Endothelial cell (in vitro differentiated cells): ENCODE measurements at regions not wholly inside any gene's neighbourhood (a gene's known extent, or its start where the extent isn't known, plus 50 kb on each side); places are given as distances from the start of the nearest gene placed in this dataset.

Source experiments
- DNase-seq: peaks from one replicate; pipeline ENCODE4 v3.0.0; 2021; ENCODE audit warnings: low spot score
- H3K27ac Mint-ChIP-seq: one replicate; pipeline ENCODE4 v1.8.0; 2021; ENCODE audit warnings: mixed read lengths, inconsistent platforms; ENCODE audit not compliant: unreplicated experiment
- H3K27me3 Mint-ChIP-seq: one replicate; pipeline ENCODE4 v1.8.0; 2021; ENCODE audit warnings: mild to moderate bottlenecking, moderate library complexity, mixed read lengths, inconsistent platforms; ENCODE audit not compliant: unreplicated experiment
- H3K36me3 Mint-ChIP-seq: one replicate; pipeline ENCODE4 v1.8.0; 2021; ENCODE audit warnings: mild to moderate bottlenecking, low read depth, mixed read lengths, inconsistent platforms; ENCODE audit not compliant: unreplicated experiment
- H3K4me1 Mint-ChIP-seq: one replicate; pipeline ENCODE4 v1.8.0; 2021; ENCODE audit warnings: mild to moderate bottlenecking, mixed read lengths, inconsistent platforms; ENCODE audit not compliant: unreplicated experiment
- H3K4me3 Mint-ChIP-seq: one replicate; pipeline ENCODE4 v1.8.0; 2021; ENCODE audit warnings: mild to moderate bottlenecking, mixed read lengths, inconsistent platforms; ENCODE audit not compliant: unreplicated experiment
- H3K9me3 Mint-ChIP-seq: one replicate; pipeline ENCODE4 v1.8.0; 2021; ENCODE audit warnings: mixed read lengths, inconsistent platforms; ENCODE audit not compliant: unreplicated experiment
- CTCF ChIP-seq: fragments of 200-600 bp; sonication (generic); IDR thresholded peaks from one replicate; pipeline ENCODE4 v1.5.0; 2021; ENCODE audit warnings: antibody characterized with exemption; ENCODE audit not compliant: unreplicated experiment

- H3K4me3 Mint-ChIP-seq: no peak overlapping the region
- no peaks in the 10 kb centered on the region for H3K27me3 Mint-ChIP-seq
- H3K4me1 Mint-ChIP-seq: no peaks in the 10 kb centered on the region
- TF ChIP-seq CTCF: no peak
- H3K9me3 Mint-ChIP-seq: no peaks in the 10 kb centered on the region
- DNase-seq: no peak
- no peaks in the 10 kb centered on the region for H3K36me3 Mint-ChIP-seq
- H3K27ac Mint-ChIP-seq: no peak overlapping the region
Measured at GRCh38 chrX:10903523-10903922, 207.6 kb upstream of the HCCS start.

DNA sequence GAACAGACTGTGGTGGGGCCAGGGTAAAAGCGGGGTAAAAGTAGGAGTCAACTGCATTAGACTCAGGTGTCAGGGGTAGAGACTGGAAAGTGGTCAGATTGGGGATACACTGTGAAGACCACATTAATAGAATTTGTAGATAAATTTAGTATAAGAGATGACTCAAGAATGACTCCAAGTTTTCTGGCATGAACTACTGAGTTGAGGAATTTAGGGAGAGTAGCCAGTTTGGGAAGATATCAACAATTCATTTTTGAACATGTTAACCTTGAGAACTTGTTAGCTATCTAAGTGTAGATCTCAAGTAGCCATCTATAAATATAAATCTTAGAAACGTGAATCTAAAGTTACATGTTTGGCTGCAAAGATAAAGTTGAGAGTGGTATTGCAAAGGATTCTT lies 206.9 kb upstream of the HCCS start:
- Mint-ChIP-seq H3K27me3 (no peaks in the 10 kb centered on the region), H3K36me3 (no peaks in the 10 kb centered on the region)

DNA sequence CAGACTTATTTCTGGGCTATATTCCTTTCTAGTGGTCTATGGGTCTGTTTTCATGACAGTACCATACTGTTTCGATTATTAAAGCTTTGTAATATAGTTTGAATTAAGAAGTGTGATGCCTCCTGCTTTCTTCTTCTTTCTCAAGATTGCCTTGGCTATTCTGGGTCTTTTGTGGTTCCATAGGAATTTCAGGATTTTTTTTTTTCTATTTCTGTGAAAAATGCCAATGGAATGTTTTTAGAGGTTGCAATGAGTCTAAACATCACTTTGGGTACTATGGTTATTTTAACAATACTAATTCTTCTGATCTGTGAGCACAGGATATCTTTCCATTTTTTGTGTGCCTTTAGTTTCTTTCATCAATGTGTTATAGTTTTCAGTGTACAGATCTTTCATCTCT lies 204.3 kb upstream of the HCCS start:
- H3K27me3 Mint-ChIP-seq: no peaks in the 10 kb centered on the region
- H3K9me3 Mint-ChIP-seq: no peaks in the 10 kb centered on the region
- no peaks in the 10 kb centered on the region for H3K4me1 Mint-ChIP-seq
- no peaks in the 10 kb centered on the region for H3K36me3 Mint-ChIP-seq
- H3K4me3 Mint-ChIP-seq: no peak overlapping the region
- H3K27ac Mint-ChIP-seq: no peak overlapping the region
- no peak for TF ChIP-seq CTCF
- no peak for DNase-seq

More for the DNA sequence above, 206.9 kb upstream of the HCCS start:
- Mint-ChIP-seq H3K4me3 (no peak overlapping the region), H3K4me1 (no peaks in the 10 kb centered on the region), H3K27ac (no peak overlapping the region), H3K9me3 (no peaks in the 10 kb centered on the region)
- TF ChIP-seq CTCF: no peak
- DNase-seq: no peak

DNA sequence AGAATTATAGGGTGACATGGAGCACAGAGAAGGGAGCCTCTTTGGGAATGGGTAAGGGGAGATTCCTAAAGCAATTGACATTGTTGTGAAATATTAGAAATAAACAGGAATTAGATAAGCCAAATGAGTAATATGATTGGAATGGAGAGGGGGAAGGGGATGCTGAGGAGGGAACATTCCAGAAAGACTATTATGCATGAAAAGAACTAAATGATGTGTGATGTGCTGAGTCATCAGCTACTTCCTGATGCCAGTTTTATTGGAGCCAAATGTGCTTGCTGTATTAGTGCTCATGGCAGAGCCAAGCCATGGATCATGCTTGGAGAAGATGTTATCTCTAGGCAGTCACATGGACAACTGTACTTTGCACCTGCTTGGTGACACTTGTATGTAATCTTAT lies 189.0 kb upstream of the HCCS start:
- H3K4me1 Mint-ChIP-seq: no peaks in the 10 kb centered on the region
- H3K4me3 Mint-ChIP-seq: no peak overlapping the region
- no peak for TF ChIP-seq CTCF
- H3K36me3 Mint-ChIP-seq: no peaks in the 10 kb centered on the region
- H3K27ac Mint-ChIP-seq: no peak overlapping the region
- no peak for DNase-seq
- H3K9me3 Mint-ChIP-seq: no peaks in the 10 kb centered on the region
- H3K27me3 Mint-ChIP-seq: no peaks in the 10 kb centered on the region

GRCh38 chrX:10922835-10923234 lies 188.3 kb upstream of the HCCS start:
- Mint-ChIP-seq H3K36me3 (no peaks in the 10 kb centered on the region), H3K9me3 (no peaks in the 10 kb centered on the region), H3K4me1 (no peaks in the 10 kb centered on the region), H3K27ac (no peak overlapping the region), H3K4me3 (no peak overlapping the region), H3K27me3 (no peaks in the 10 kb centered on the region)
- no peak for DNase-seq
- no peak for TF ChIP-seq CTCF
